ENCODE measurements at regions not wholly inside any gene's neighbourhood (a gene's known extent, or its start where the extent isn't known, plus 50 kb on each side); places are given as distances from the start of the nearest gene placed in this dataset.

GRCh38 chr15:98174286-98174685, 213.8 kb downstream of the ARRDC4 start:
- TF ChIP-seq CTCF (conservative IDR thresholded peaks at IDR 0.05 in 1 of 2, IDR thresholded peaks at IDR 0.05 in 1 of 2; ENCODE audit: low read depth in 1 of 2, low read length in 2 of 2) (no peak), EZH2 (IDR thresholded peaks at IDR 0.05; ENCODE audit: low read length, missing control alignments) (no peak)
